SK-N-SH (cell line): ENCODE measurements at regions not wholly inside any gene's neighbourhood (a gene's known extent, or its start where the extent isn't known, plus 50 kb on each side); places are given as distances from the start of the nearest gene placed in this dataset.

ENCODE experiments used
- CTCF ChIA-PET: fragments of 300-600, 350-600 bp; formaldehyde crosslinking; extraction: SDS; loops from one replicate; lab custom pipeline; 2021; lab: Yijun Ruan, JAX
- POLR2A ChIA-PET: fragments of 350-600 bp; sonication (Branson Sonifier 250); formaldehyde crosslinking; extraction: SDS; loops from one replicate; lab custom pipeline; 2020; ENCODE audit warnings: antibody characterized with exemption, inconsistent platforms; lab: Yijun Ruan, JAX
- DNase-seq: peaks from one replicate; pipeline ENCODE4 v3.0.0; 2012
- H2AFZ ChIP-seq: fragments of 200-600 bp; sonication (generic); 2 replicates; pipeline ENCODE4 v1.8.1; 2016; ENCODE audit warnings: antibody characterized with exemption, mild to moderate bottlenecking, low read depth
- H3F3A ChIP-seq: fragments of 200-600 bp; sonication (generic); replicated peaks from 2 replicates; pipeline ENCODE3; 2016; ENCODE audit warnings: antibody characterized with exemption, mild to moderate bottlenecking; ENCODE audit not compliant: insufficient read depth
- H3K27ac ChIP-seq, 2 experiments: fragments of 200-500 bp in 1 of 2; fragments of 200-600 bp in 1 of 2; sonication (Bioruptor generic) in 1 of 2; sonication (generic), shearing (Covaris generic) in 1 of 2; 2 replicates each; pipeline versions ENCODE4 v1.5.1 to v1.6.1; 2014 to 2016; ENCODE audit warnings: low read depth in 2 of 2, inconsistent platforms in 1 of 2, low read length in 1 of 2, mild to moderate bottlenecking in 1 of 2, mixed read lengths in 1 of 2
- H3K27me3 ChIP-seq: fragments of 200-600 bp; sonication (generic), shearing (Covaris generic); 2 replicates; pipeline ENCODE4 v1.6.1; 2016; ENCODE audit warnings: mixed run types; ENCODE audit not compliant: insufficient read depth
- H3K36me3 ChIP-seq, 2 experiments: fragments of 200-500 bp in 1 of 2; fragments of 200-600 bp in 1 of 2; sonication (Bioruptor generic) in 1 of 2; sonication (generic) in 1 of 2; replicated peaks in 1 of 2; 2 replicates each; pipeline versions ENCODE3 to v1.5.1; 2014 to 2016; ENCODE audit warnings: low read length in 1 of 2, mild to moderate bottlenecking in 1 of 2; ENCODE audit not compliant: insufficient read depth in 2 of 2, control insufficient read depth in 1 of 2
- H3K4me1 ChIP-seq, 2 experiments: fragments of 200-500 bp in 1 of 2; fragments of 200-600 bp in 1 of 2; sonication (Bioruptor generic) in 1 of 2; sonication (generic), shearing (Covaris generic) in 1 of 2; 2 replicates each; pipeline versions ENCODE4 v1.5.1 to v1.6.1; 2014 to 2016; ENCODE audit warnings: low read depth in 1 of 2, low read length in 1 of 2, mixed run types in 1 of 2; ENCODE audit not compliant: insufficient read depth in 2 of 2, control insufficient read depth in 1 of 2
- H3K4me2 ChIP-seq: fragments of 200-600 bp; sonication (generic), shearing (Covaris generic); 2 replicates; pipeline ENCODE4 v1.6.1; 2017; ENCODE audit warnings: mixed run types
- H3K4me3 ChIP-seq, 2 experiments: fragments of 200-500 bp in 1 of 2; fragments of 200-600 bp in 1 of 2; sonication (Bioruptor generic) in 1 of 2; sonication (generic), shearing (Covaris generic) in 1 of 2; 2 replicates each; pipeline versions ENCODE4 v1.5.1 to v1.8.1; 2014 to 2016; ENCODE audit warnings: low read depth in 2 of 2, inconsistent platforms in 1 of 2, low read length in 1 of 2, mild to moderate bottlenecking in 1 of 2, mixed read lengths in 1 of 2, moderate library complexity in 1 of 2
- H3K79me2 ChIP-seq: fragments of 200-600 bp; sonication (generic); 2 replicates; pipeline ENCODE4 v1.8.1; 2017; ENCODE audit warnings: mild to moderate bottlenecking; ENCODE audit not compliant: insufficient read depth
- H3K9ac ChIP-seq: fragments of 200-600 bp; sonication (generic); 2 replicates; pipeline ENCODE4 v1.6.1; 2017; ENCODE audit warnings: mixed run types
- H3K9me2 ChIP-seq: fragments of 200-600 bp; sonication (generic); 2 replicates; pipeline ENCODE4 v1.6.1; 2017; ENCODE audit warnings: mixed run types
- H3K9me3 ChIP-seq: fragments of 200-600 bp; sonication (generic); 2 replicates; pipeline ENCODE4 v1.6.1; 2017; ENCODE audit warnings: mixed run types, mild to moderate bottlenecking, moderate library complexity
- H4K20me1 ChIP-seq: fragments of 200-600 bp; sonication (generic); 2 replicates; pipeline ENCODE4 v1.6.1; 2017; ENCODE audit warnings: mild to moderate bottlenecking, mixed run types; ENCODE audit not compliant: insufficient read depth
- EZH2phosphoT487 ChIP-seq: fragments of 200-600 bp; sonication (generic); IDR thresholded peaks from 2 replicates; pipeline ENCODE4 v1.6.1; 2017; ENCODE audit warnings: low read depth, mixed run types, mild to moderate bottlenecking, antibody characterized with exemption, moderate library complexity, borderline replicate concordance
- FOSL2 ChIP-seq: IDR thresholded peaks from 2 replicates; pipeline ENCODE4 v1.4.0; 2012; ENCODE audit warnings: low read depth, mild to moderate bottlenecking, moderate library complexity, borderline replicate concordance
- GABPA ChIP-seq: IDR thresholded peaks from 2 replicates; pipeline ENCODE4 v1.4.0; 2012; ENCODE audit warnings: low read depth, mild to moderate bottlenecking
- JUND ChIP-seq: IDR thresholded peaks from 2 replicates; pipeline ENCODE4 v1.4.0; 2012
- MEF2A ChIP-seq: IDR thresholded peaks from 2 replicates; pipeline ENCODE4 v1.4.0; 2012; ENCODE audit warnings: low read depth, borderline replicate concordance
- POLR2AphosphoS5 ChIP-seq: IDR thresholded peaks from 2 replicates; pipeline ENCODE4 v1.6.1; 2012; ENCODE audit warnings: low read depth, low read length
- RAD21 ChIP-seq: IDR thresholded peaks from 2 replicates; pipeline ENCODE4 v1.6.1; 2012; ENCODE audit warnings: mild to moderate bottlenecking, low read length
- RXRA ChIP-seq: IDR thresholded peaks from 2 replicates; pipeline ENCODE4 v1.4.0; 2012; ENCODE audit warnings: low read depth, mild to moderate bottlenecking, borderline replicate concordance
- SMC3 ChIP-seq: IDR thresholded peaks from 2 replicates; pipeline ENCODE4 v1.6.1; 2012; ENCODE audit warnings: low read depth, low read length, improper control_type of control experiment
- TAF1 ChIP-seq: IDR thresholded peaks from 2 replicates; pipeline ENCODE4 v1.6.1; 2012; ENCODE audit warnings: low read depth, mild to moderate bottlenecking, low read length, moderate library complexity, borderline replicate concordance
- TCF12 ChIP-seq: IDR thresholded peaks from 2 replicates; pipeline ENCODE4 v1.4.0; 2012
- TEAD4 ChIP-seq: IDR thresholded peaks from 2 replicates; pipeline ENCODE4 v1.4.0; 2012; ENCODE audit warnings: mild to moderate bottlenecking, borderline replicate concordance; ENCODE audit not compliant: insufficient read depth
- YY1 ChIP-seq: IDR thresholded peaks from 2 replicates; pipeline ENCODE4 v1.4.0; 2012; ENCODE audit warnings: low read depth, mild to moderate bottlenecking
- ZBTB33 ChIP-seq: IDR thresholded peaks from 2 replicates; pipeline ENCODE4 v1.4.0; 2012; ENCODE audit warnings: low read depth, borderline replicate concordance
- TF ChIP-seq, protein P1 (sequence below): IDR thresholded peaks from 2 replicates; pipeline ENCODE4 v1.4.0; 2012; ENCODE audit warnings: low read depth, borderline replicate concordance
- TF ChIP-seq, protein P2 (sequence below): IDR thresholded peaks from 2 replicates; pipeline ENCODE4 v1.4.0; 2012; ENCODE audit warnings: low read depth
- TF ChIP-seq, protein P3 (sequence below): fragments of 150-350 bp; IDR thresholded peaks from 2 replicates; pipeline ENCODE4 v1.6.1; 2016; ENCODE audit warnings: mild to moderate bottlenecking, low read depth, low read length
- TF ChIP-seq, protein P4 (sequence below): fragments of 150-350 bp; IDR thresholded peaks from 2 replicates; pipeline ENCODE4 v1.6.1; 2017; ENCODE audit warnings: antibody characterized with exemption, low read length, low read depth, borderline replicate concordance

GRCh38 chr4:167767281-167767680 is 325.1 kb upstream of the ANXA10 start (continued):
- TF ChIP-seq, protein P1, sequence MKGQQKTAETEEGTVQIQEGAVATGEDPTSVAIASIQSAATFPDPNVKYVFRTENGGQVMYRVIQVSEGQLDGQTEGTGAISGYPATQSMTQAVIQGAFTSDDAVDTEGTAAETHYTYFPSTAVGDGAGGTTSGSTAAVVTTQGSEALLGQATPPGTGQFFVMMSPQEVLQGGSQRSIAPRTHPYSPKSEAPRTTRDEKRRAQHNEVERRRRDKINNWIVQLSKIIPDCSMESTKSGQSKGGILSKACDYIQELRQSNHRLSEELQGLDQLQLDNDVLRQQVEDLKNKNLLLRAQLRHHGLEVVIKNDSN, result no peak
- TF ChIP-seq, protein P2, sequence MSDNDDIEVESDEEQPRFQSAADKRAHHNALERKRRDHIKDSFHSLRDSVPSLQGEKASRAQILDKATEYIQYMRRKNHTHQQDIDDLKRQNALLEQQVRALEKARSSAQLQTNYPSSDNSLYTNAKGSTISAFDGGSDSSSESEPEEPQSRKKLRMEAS, result no peak
- TF ChIP-seq TAF1, result no peak

DNA sequence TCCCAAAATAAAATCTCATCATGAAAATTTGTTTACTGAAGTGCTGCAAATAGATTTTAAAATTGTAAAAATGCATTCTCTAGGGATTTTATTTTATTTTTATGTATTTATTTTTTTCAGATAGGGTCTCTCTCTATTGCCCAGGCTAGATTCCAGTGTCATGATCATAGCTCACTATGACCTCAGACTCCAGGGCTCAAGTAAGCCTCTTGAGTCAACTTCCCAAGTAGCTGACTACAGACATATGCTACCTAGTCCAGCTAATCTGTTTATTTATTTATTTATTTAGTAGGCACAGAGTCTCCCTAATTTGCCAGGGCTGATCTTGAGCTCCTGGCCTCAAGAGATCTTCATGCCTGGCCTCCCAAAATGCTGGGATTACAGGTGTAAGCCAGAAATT is 317.7 kb upstream of the ANXA10 start:
- Histone ChIP-seq H3K36me3 (no peaks in the 10 kb centered on the region), H3K9me2 (no peaks in the 10 kb centered on the region), H3K4me2 (no peak overlapping the region), H3K4me3 (no peak overlapping the region), H3K9ac (no peak overlapping the region), H3K4me1 (no peaks in the 10 kb centered on the region), H3K27ac (no peak overlapping the region), H3K9me3 (no peaks in the 10 kb centered on the region)
- CTCF ChIA-PET, result no interaction called here
- TF ChIP-seq RAD21 (no peak), POLR2AphosphoS5 (no peak), ZBTB33 (no peak), TCF12 (no peak), EZH2phosphoT487 (no peak), TEAD4 (no peak), YY1 (no peak), RXRA (no peak), GABPA (no peak), JUND (no peak), FOSL2 (no peak), MEF2A (no peak), SMC3 (no peak)
- TF ChIP-seq, protein P3, sequence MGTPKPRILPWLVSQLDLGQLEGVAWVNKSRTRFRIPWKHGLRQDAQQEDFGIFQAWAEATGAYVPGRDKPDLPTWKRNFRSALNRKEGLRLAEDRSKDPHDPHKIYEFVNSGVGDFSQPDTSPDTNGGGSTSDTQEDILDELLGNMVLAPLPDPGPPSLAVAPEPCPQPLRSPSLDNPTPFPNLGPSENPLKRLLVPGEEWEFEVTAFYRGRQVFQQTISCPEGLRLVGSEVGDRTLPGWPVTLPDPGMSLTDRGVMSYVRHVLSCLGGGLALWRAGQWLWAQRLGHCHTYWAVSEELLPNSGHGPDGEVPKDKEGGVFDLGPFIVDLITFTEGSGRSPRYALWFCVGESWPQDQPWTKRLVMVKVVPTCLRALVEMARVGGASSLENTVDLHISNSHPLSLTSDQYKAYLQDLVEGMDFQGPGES, result no peak
- TF ChIP-seq, protein P4, sequence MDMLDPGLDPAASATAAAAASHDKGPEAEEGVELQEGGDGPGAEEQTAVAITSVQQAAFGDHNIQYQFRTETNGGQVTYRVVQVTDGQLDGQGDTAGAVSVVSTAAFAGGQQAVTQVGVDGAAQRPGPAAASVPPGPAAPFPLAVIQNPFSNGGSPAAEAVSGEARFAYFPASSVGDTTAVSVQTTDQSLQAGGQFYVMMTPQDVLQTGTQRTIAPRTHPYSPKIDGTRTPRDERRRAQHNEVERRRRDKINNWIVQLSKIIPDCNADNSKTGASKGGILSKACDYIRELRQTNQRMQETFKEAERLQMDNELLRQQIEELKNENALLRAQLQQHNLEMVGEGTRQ, result no peak
- TF ChIP-seq, protein P1, result no peak
- TF ChIP-seq, protein P2, result no peak
- TF ChIP-seq, all 33 proteins: peak for 0
- H3F3A ChIP-seq, result no peaks in the 10 kb centered on the region
- POLR2A ChIA-PET, result no interaction called here
- H2AFZ ChIP-seq, result no peak overlapping the region
- DNase-seq, result no peak
- H4K20me1 ChIP-seq, result no peaks in the 10 kb centered on the region
- H3K27me3 ChIP-seq, result no peaks in the 10 kb centered on the region
- H3K79me2 ChIP-seq, result no peaks in the 10 kb centered on the region
